ENCODE measurements at regions not wholly inside any gene's neighbourhood (a gene's known extent, or its start where the extent isn't known, plus 50 kb on each side); places are given as distances from the start of the nearest gene placed in this dataset.

- H3K4me3 ChIP-seq (ENCODE audit: low read depth, low read length) = no peak overlapping the region
- H3K9me3 ChIP-seq (ENCODE audit: severe bottlenecking) = peaks cover under 1% of the 10 kb centered on the region
- peak; percentile 28 for DNase-seq
- no peaks in the 10 kb centered on the region for H3K36me3 ChIP-seq
- no peak for TF ChIP-seq CTCF (IDR thresholded peaks at IDR 0.05; ENCODE audit: low read depth, low read length)
- H3K27me3 ChIP-seq (ENCODE audit: insufficient read depth, low read depth, severe bottlenecking) = no peaks in the 10 kb centered on the region
- H3K27ac ChIP-seq = no peak overlapping the region
Observed at GRCh38 chr20:60630609-60631008, 621.5 kb upstream of the CDH4 start.

- H3K27me3 ChIP-seq (ENCODE audit: insufficient read depth, low read depth, severe bottlenecking) = no peaks in the 10 kb centered on the region
- H3K9me3 ChIP-seq (ENCODE audit: severe bottlenecking) = peaks cover 5% of the 10 kb centered on the region
- TF ChIP-seq CTCF (IDR thresholded peaks at IDR 0.05; ENCODE audit: low read depth, low read length) = no peak
- no peaks in the 10 kb centered on the region for H3K36me3 ChIP-seq
- H3K27ac ChIP-seq = no peak overlapping the region
- H3K4me3 ChIP-seq (ENCODE audit: low read depth, low read length) = no peak overlapping the region
- no peak for DNase-seq
Observed at GRCh38 chr20:60631585-60632287, 620.3 kb upstream of the CDH4 start.

- Histone ChIP-seq H3K27ac (no peak overlapping the region), H3K27me3 (ENCODE audit: insufficient read depth, low read depth, severe bottlenecking) (no peaks in the 10 kb centered on the region), H3K36me3 (no peaks in the 10 kb centered on the region), H3K9me3 (ENCODE audit: severe bottlenecking) (peaks cover 5% of the 10 kb centered on the region), H3K4me3 (ENCODE audit: low read depth, low read length) (no peak overlapping the region)
- TF ChIP-seq CTCF (IDR thresholded peaks at IDR 0.05; ENCODE audit: low read depth, low read length) = no peak
- DNase-seq = no peak
Observed at GRCh38 chr20:60632391-60633262, 619.4 kb upstream of the CDH4 start.

GRCh38 chr20:60634491-60635172, 617.4 kb upstream of the CDH4 start:
- H3K27me3 ChIP-seq (ENCODE audit: insufficient read depth, low read depth, severe bottlenecking) = no peaks in the 10 kb centered on the region
- no peaks in the 10 kb centered on the region for H3K36me3 ChIP-seq
- no peak overlapping the region for H3K4me3 ChIP-seq (ENCODE audit: low read depth, low read length)
- no peak for TF ChIP-seq CTCF (IDR thresholded peaks at IDR 0.05; ENCODE audit: low read depth, low read length)
- no peak overlapping the region for H3K27ac ChIP-seq
- peaks cover 5% of the 10 kb centered on the region for H3K9me3 ChIP-seq (ENCODE audit: severe bottlenecking)
- DNase-seq = no peak

- no peak for TF ChIP-seq CTCF (IDR thresholded peaks at IDR 0.05; ENCODE audit: low read depth, low read length)
- no peak overlapping the region for H3K4me3 ChIP-seq (ENCODE audit: low read depth, low read length)
- no peaks in the 10 kb centered on the region for H3K36me3 ChIP-seq
- no peak overlapping the region for H3K27ac ChIP-seq
- H3K27me3 ChIP-seq (ENCODE audit: insufficient read depth, low read depth, severe bottlenecking) = no peaks in the 10 kb centered on the region
- peaks cover 5% of the 10 kb centered on the region for H3K9me3 ChIP-seq (ENCODE audit: severe bottlenecking)
- DNase-seq = no peak
Observed at GRCh38 chr20:60636417-60636816, 615.6 kb upstream of the CDH4 start.

All from WERI-Rb-1 (cell line).